ENCODE measurements at regions not wholly inside any gene's neighbourhood (a gene's known extent, or its start where the extent isn't known, plus 50 kb on each side); places are given as distances from the start of the nearest gene placed in this dataset.

DNA sequence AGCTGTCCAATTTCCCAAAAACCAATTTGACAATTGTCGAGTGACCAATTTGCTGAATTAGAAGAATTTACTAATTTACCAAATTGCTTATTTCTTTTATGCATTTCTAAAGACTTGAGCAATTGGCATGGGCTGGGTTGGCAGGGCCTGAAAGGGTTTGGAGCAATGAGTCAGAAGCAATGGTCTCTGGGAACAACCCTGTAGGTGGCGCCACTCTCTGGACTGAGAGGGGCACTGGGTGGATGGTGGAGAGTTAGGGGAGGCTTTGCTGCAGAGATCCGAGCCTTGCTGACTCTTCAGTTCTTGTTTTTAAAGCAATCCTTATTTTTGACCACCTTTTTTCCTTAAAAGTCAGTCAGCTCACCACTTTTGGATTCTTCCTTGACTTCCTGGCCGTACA lies 71.5 kb upstream of the RPS23 start:
- no peak for DNase-seq

DNA sequence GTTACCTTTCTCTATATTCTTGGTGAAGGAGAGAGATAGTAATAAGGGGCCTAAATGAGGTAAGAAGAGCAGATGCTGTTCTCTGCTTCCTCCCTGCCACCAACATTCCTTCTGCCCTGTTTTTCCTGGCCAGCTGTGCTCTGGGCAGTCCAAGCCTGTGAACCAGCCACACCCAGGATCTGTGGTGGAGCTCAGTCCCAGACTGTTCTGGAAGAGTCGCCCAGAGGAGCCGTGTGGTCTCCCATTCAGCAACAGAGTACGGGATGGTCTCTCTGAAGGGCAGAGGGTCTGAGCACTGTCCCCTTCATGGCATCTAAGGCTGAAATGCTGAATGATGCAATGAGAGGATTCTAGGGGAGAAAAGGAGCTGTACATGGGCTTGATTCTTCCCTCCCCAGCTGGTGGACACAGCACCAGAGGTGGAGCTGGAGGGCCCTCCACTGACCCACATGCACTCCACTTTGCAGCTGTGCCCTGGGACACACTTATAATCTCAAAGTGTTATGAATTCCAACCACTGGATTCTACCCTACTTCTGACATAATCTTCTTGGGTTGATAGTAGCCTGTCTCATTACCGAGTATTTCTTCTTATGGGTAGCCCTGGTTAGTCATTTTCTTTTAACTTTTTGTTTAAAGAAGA lies 70.8 kb upstream of the RPS23 start:
- DNase-seq = no peak

DNA sequence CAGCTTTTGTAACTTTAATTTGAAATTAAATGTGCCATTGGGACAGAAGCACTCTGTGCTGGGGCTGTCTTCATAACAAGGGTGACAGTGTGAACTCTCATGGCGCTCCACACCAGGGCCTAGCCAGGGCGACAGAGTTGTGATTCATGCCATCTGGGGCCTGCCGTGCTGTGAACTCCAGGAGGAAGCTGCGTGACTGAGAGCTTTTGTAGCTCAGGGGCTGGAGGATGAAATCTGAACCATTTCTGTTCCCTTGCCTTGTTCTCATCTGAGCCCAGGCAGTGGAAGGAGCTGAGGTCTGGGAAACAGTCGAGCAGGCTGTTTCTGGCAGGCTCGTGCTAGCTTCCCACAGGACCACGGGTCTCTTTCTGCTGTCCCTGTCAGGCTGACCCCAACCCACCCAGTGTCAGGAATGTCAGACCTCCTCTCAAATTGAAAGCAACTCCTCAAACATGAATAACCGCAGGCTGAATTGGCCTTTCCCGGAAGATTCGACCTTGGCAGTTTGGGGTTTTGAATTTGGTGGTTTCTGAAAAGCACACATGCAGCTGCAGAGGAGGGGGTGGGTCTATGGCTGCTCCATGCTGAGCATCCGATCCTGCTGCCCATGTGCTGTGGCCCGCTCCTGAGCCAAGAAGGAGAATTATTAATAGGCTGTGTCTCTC lies 69.2 kb upstream of the RPS23 start:
- DNase-seq = no peak

DNA sequence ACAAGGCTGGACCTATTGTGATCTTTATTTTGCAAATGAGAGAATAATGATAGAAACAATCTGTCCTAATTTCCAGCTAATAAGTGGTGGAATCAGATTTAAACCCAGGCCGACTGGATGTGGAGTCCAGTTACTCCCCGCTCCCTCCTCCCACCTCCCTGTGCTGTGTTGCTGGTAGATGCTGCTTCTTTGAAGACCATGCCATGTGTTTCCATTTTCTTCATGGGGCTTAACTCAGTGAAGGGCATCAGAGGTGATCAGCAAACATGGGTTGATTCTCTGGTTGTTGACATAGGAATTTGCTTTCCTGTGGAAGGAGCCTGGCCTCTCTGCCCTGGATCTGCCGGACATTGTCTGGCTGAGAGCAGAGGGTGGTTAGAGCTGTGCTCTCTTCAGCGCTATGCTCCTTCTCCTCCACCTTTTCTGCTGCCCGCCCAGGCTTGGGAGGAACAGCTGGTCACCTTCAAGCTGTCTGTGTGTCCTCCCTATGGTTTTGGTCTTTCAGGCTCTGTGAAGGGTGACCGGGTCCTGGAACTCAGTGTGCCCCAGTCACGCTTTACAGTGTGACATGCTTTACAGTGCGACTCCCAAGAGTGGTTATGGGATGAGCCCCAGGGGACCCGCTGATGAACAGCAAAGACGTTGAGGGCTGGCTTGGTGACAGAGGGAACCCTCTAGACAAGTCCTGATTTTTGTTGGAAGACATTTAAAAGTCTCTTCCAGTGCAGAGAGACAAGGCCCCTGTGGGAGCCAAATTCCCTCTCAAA lies 68.4 kb upstream of the RPS23 start:
- no peak for DNase-seq

DNA sequence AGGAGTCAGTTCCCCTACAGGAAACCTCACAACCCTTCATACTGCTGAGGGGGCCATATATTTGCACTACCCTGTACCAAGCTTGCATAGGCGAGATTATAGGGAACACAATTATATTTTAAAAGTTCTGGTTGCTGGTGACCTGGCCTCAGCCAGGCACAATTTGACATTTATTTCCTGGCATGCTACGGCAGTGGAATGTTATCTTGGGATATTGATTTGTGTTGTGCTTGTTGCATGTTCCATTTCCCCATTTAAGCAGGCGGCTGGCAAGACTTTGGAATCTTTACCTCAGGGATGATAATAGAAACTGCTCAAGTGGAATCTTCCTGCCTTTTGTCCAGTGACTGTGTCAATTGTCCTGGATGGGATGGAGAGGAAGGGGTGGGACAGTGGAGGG lies 67.0 kb upstream of the RPS23 start:
- DNase-seq = no peak

DNA sequence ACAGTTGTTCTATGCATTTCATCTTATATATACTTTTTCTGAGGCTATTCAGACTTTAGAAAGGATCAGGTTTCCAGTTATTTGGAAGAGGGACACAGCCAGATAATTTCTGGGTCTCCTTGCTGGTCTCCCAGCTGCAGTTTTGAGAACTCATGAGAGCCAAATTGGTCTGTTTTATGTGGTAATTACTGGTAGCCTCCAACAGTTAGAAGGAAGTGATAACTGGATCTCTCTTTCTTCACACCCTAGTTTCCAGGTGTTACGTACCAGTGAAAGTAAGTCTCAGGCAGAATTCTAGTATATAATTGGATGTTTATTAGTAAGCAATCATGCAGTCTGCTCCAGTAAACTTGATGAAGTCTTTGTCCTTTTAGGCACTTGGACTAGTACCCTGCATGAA lies 63.2 kb upstream of the RPS23 start:
- no peak for DNase-seq

DNA sequence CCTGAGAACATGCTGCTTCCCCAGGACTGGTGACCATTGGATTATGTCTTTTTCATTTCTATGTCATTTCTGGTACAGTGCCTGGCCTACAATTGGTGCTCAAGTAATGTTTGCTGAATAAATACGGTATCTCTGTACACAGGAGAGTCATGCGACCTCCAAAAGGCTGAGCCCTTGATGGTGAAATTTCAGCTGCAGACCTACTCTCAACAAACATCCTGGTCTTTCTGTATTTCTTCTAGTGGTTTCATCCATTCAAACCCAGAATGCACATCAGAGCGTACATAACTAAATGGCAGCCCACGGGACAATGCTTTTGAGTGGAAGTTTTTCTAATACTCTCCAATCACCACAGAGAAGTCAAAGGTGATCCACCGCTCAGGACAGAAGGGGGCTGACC lies 62.6 kb upstream of the RPS23 start:
- DNase-seq = no peak

DNA sequence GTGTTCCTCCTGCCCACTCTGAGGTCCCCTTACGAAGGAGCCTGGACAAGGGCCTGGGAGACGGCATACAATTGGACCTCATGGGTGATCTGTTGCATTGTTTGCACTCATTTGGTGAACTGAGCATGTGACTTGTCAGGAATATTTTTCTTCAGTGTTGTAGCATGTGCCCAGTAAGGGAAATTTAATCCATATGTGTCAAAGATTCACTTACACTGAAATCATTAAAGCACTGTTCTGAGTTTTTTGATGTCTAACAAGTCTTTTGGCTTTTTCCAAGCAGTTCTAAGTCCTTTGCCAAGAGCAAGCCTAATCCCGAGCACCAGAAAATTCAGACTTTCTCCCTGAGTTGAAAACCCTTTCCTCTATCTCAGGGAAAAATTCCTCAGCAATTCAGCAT lies 61.6 kb upstream of the RPS23 start:
- no peak for DNase-seq

DNA sequence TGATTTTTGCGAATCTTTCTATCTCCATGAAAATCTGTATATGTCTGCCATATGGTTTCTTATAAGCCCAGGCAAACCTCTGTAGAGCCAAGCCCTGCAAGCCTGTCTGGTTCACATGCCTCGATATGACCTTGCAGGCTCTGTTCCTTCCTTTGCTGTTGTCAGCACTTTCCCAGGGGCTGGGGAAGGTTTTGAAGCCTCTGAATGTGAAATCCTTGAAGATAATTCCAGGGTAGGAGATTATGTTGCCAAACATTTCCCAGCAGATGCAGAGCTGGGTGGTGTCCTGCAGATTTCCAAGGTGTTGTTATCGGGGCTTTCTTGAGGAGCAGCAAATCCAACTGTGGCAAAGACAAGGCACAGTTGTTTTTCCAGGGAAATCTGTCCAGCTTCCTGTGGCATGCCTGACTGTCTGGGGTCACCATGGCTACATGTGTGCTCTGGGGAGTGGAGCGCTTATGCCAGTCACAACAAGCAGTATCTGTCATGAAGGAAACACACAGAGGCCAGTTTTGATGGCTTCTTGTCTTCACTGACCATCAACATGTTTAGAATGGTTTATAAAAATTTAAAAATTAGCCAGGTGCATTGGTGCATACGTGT lies 60.7 kb upstream of the RPS23 start:
- DNase-seq = no peak

DNA sequence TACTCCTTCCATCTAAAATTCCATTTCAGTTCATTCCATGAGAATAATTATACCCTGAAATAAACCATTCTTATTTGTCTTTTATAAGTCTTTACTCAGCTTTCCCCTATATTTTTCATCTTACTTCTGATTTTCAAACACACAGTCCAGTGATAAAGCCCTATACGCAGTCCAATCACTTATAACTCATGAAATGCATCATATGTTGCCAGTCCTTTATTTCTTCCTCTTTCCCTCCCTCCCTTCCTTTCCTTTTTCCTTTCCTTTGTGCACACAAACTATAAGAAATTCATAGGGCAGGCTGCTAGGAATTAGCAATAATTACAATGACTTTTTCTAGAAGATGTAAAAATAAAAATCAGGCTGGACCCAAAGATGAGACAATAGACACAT lies 58.8 kb upstream of the RPS23 start:
- no peak for DNase-seq

DNA sequence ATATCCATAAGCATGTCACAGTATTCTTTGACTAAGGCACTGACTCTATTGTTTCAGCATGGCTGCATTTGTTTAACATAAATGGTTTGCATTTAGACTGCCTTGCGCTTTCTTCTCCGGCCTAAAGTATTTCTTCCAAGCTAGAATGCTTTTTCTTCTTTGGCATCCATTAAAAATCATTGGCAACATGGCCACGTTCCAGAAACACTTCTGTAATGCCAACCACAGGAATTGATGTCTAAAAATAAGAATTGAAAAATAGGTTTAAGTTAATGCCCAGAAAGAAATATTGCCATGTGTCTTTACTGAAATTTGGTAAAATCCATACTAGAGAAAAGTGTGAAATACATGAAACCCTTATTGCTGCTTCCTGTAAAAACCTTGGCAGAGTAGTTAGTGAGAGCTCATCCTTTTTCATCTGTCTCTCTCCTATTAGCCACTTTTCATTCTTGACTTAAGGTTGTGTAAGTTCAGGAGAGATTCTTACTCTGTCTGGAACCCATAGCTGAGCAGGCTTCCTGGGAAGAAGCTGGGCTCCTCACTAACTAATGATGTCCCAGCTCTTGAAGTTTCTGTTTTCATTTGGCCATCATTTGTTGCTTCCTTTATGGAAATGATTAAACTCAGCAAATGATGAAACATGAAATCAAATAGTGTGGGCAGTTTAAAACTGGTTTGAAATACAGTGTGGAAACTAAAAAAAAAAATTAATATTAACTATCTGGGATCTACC lies 58.2 kb upstream of the RPS23 start:
- DNase-seq = no peak

DNA sequence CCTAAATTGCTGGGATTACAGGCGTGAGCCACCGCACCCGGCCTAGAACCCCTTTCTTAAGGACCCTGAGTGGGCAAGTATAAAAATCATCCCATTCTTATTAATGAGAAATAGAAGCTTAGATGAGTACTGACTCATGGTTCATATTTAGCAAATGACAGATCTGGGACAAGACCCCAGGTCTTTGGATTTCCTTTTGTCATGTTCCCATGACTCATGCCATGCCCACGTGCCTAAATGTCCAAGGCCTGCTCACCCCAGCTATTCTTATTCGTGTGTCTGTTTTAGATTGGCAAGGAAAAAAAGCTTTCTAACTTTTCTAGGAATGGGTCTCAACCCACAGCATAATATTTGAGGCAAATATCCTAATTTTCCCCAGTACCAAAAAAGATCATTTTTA lies 57.7 kb upstream of the RPS23 start:
- no peak for DNase-seq

DNA sequence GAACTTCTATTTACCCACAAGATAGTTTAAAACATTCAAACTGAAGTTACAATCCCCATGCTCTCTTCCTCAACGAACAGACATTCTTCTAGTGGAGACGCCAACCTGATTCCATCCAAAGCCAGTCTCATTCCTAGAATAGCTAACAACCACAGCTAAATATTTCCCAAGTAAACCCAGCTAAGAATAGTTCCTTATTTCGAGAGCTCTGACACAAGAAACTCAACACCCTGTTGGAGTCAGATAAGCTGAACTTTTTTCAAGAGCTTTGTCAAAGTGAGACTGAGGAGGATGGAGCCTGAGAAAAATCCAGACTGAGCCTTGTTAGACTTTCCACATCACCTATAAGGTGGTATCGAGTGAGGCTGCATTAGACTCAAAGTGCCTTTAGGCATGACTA lies 56.7 kb upstream of the RPS23 start:
- DNase-seq = no peak

DNA sequence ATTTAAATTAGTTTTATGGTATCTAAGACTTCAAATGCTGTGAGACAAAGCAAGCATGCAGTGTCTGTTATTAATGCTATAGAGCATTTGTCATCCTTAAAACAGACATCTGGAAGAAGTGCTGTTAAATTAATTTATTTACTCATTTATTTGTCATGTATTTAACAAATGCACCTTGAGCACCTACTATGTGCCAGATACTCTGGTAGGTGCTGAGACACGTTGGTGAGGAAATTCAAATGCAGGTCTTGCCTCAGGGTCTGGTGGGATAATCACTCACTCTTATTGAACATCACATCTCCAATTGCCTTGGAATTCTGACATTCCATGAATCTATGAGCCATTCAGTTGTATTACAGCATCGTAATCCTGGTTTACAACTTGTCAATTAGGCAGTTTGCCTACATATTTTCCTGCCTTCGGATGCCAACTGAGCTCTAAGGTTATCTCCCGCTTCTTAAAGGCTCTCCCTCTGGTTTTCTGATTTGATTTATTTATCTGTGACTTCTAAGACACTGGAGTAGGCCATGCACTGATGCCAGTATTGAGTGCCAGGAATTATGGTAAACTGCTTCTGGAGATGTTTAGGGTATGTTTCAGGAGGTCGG lies 56.0 kb upstream of the RPS23 start:
- no peak for DNase-seq

DNA sequence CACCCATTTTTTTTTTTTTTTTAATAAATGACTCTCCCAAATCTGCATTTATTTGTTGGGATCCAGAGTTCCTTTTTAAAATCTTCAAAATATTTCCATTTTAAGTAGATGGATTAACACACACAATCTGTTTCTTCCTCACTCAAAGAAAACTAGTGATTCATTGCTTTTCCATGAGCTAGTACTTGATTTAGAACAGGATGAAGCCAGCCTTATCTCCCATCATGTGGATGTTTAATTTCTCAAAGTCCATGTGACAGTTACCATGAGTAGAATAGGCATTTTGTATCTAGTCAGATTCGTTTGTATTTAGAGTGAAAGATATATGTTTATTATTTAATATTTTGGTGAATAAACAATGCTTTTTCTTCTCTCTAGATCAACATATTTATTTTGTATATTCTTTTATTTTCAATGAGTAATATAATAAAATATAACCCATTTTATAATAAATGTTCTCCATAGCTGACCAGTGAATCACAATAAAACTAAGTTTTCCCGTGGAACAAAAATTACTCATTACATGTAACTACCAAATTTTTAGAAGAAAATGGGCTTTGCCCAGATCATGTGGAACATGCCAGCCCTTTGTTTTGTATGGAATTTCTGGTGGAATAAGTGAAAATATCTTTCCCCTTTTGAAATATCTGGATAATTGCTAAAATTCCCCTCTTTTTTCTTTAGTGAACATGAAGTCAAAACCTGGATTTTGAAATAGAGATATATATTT lies 54.9 kb upstream of the RPS23 start:
- DNase-seq = no peak

DNA sequence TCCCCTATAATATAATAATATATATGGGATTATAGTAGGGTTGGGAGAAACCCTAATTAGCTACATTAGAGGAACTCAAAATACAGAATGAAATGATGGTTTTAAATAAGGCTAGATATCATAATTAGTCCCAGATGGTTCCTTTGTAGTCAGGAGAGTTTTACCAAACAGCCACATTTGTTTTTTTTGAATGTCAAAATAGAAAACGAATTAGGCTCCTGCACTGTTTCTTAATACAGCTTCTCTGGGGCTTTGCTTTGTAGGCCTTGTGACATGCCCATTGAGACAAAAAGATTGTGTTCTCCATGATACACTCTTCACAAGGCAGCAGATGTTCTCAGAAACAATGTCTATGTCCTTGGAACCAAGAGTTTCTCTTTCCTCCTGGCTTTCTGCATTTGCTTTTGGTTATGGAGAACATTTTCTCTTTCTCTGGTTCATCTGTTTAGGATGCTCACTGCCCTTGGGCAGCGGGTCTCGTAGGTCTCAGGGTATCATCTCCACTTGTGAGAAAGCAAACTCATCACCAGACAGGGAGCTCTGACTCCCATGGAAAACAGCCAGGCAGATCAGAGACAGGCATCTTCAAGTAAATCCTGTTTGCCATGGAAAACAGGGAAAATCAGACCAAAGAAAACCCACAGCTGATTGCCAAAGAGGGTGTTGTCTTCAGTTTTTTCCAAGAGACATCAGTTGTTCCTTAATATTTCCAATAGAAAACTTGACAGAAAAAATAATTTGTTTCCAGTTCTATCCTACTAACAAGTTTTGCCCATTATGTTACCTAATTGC lies 54.1 kb upstream of the RPS23 start:
- no peak for DNase-seq

DNA sequence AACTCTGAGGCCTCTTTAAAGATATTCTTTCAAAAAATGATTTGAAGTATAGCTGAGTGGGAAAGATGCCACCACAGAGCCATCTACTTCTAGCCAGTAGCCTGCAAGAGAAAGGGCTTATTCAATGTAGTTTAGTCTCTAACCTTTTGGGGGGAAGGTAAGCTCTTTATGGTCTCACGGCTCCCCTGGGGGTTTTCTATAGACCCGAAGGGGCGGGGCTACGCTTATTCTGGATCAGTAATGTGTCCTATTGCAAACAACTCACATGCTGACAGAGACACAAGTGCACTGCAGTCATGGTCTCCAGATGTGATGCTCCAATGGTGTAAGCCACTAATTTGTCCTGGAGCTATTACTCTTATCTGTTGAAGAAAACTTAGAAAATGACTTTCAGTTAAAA lies 53.4 kb upstream of the RPS23 start:
- DNase-seq = no peak

DNA sequence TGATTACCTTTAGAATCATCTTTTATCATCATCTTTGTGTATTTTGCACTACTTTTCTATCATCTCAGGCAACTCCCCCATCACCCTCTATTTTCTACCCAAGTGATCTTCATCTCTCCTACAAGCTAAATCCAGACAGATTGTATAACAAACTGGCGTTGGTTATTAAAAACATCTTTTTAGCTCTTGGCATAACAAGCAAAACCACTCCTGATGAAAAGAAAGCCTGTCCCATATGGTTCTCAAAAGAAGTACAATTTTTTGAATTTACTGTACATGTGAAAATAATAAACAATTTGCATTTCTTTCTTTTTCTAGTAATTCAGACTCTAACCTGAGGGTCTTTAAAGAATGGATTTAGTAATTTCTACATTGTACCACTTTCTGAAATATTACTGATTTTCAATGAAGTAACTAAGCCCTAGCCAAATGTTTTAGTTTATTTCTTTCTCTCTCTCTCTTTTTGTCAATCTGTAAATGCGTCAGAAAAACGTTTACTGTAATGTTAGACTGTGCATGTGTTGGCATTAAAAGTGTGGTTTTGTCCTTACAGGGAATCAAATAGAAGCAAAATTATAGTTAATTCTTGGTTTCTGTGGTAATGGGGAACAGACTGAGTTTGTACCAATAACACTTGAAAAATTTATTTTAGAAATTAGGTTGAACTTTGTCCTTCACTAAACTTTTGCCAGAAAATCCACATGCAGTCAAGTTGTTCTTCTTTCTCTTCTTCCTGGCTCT lies 52.5 kb upstream of the RPS23 start:
- DNase-seq = no peak

DNA sequence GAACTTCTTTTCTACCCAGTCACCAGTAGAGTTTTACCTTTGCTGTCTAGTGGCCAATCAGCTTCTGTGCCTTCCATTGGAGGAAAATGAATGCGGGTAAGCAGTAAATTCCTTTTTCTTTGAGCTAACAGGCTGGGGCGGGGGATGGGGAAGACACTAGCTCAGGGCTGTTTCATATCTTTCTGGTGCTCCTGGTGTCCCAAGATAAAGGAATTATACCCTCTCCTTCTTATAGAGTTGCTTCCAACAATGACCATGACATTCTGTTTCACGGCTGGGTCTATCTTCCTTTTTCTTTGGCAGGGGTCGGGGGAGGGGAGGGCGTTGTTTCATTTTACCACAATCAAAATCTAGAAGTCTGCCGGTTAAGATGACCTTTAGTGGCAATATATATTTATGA lies 51.2 kb upstream of the RPS23 start:
- DNase-seq = no peak

Data from central memory CD4-positive, alpha-beta T cell (primary cell).